ENCODE measurements at regions not wholly inside any gene's neighbourhood (a gene's known extent, or its start where the extent isn't known, plus 50 kb on each side); places are given as distances from the start of the nearest gene placed in this dataset.

- TF ChIP-seq GATA2 (IDR thresholded peaks at IDR 0.05; ENCODE audit: low read depth, low read length): no peak
- TF ChIP-seq GATA3 (IDR thresholded peaks at IDR 0.05; ENCODE audit: low read depth, low read length): no peak
Measured at GRCh38 chr7:410395-410910, 109.2 kb downstream of the PDGFA start.

- TF ChIP-seq GATA2 (IDR thresholded peaks at IDR 0.05; ENCODE audit: low read depth, low read length) (no peak), GATA3 (IDR thresholded peaks at IDR 0.05; ENCODE audit: low read depth, low read length) (no peak)
Measured at GRCh38 chr7:411677-412312, 107.9 kb downstream of the PDGFA start.

- TF ChIP-seq GATA3 (IDR thresholded peaks at IDR 0.05; ENCODE audit: low read depth, low read length): no peak
- TF ChIP-seq GATA2 (IDR thresholded peaks at IDR 0.05; ENCODE audit: low read depth, low read length): no peak
Measured at GRCh38 chr7:412313-412710, 107.3 kb downstream of the PDGFA start.

GRCh38 chr7:414681-415560 is 104.7 kb downstream of the PDGFA start:
- TF ChIP-seq GATA2 (IDR thresholded peaks at IDR 0.05; ENCODE audit: low read depth, low read length) (no peak), GATA3 (IDR thresholded peaks at IDR 0.05; ENCODE audit: low read depth, low read length) (no peak)

GRCh38 chr7:415646-416525 is 103.8 kb downstream of the PDGFA start:
- no peak for TF ChIP-seq GATA2 (IDR thresholded peaks at IDR 0.05; ENCODE audit: low read depth, low read length)
- TF ChIP-seq GATA3 (IDR thresholded peaks at IDR 0.05; ENCODE audit: low read depth, low read length): no peak

- TF ChIP-seq GATA2 (IDR thresholded peaks at IDR 0.05; ENCODE audit: low read depth, low read length) (no peak), GATA3 (IDR thresholded peaks at IDR 0.05; ENCODE audit: low read depth, low read length) (no peak)
Measured at GRCh38 chr7:416761-417624, 102.7 kb downstream of the PDGFA start.

- TF ChIP-seq GATA2 (IDR thresholded peaks at IDR 0.05; ENCODE audit: low read depth, low read length) (no peak), GATA3 (IDR thresholded peaks at IDR 0.05; ENCODE audit: low read depth, low read length) (no peak)
Measured at GRCh38 chr7:417625-417889, 102.1 kb downstream of the PDGFA start.

- no peak for TF ChIP-seq GATA3 (IDR thresholded peaks at IDR 0.05; ENCODE audit: low read depth, low read length)
- no peak for TF ChIP-seq GATA2 (IDR thresholded peaks at IDR 0.05; ENCODE audit: low read depth, low read length)
Measured at GRCh38 chr7:417973-418601, 101.6 kb downstream of the PDGFA start.

- TF ChIP-seq GATA2 (IDR thresholded peaks at IDR 0.05; ENCODE audit: low read depth, low read length) (no peak), GATA3 (IDR thresholded peaks at IDR 0.05; ENCODE audit: low read depth, low read length) (no peak)
Measured at GRCh38 chr7:418636-419280, 100.9 kb downstream of the PDGFA start.

GRCh38 chr7:420142-421093 is 99.2 kb downstream of the PDGFA start:
- no peak for TF ChIP-seq GATA3 (IDR thresholded peaks at IDR 0.05; ENCODE audit: low read depth, low read length)
- no peak for TF ChIP-seq GATA2 (IDR thresholded peaks at IDR 0.05; ENCODE audit: low read depth, low read length)

- no peak for TF ChIP-seq GATA2 (IDR thresholded peaks at IDR 0.05; ENCODE audit: low read depth, low read length)
- TF ChIP-seq GATA3 (IDR thresholded peaks at IDR 0.05; ENCODE audit: low read depth, low read length): no peak
Measured at GRCh38 chr7:421136-421991, 98.3 kb downstream of the PDGFA start.
